Fibroblast of peridontal ligament (primary cell): ENCODE measurements at regions not wholly inside any gene's neighbourhood (a gene's known extent, or its start where the extent isn't known, plus 50 kb on each side); places are given as distances from the start of the nearest gene placed in this dataset.
A peak's percentile ranks its signal among the peaks of the same experiment; 100 is the strongest.
"Not testable (repeated sequence)": the region's sequence is repeated elsewhere in the genome, so short reads cannot be mapped to it uniquely, and the experiment has no call there.

Experiments
- DNase-seq: peaks from one replicate; pipeline ENCODE4 v3.0.0-alpha.2; 2010; ENCODE audit errors: extremely low read depth

DNA sequence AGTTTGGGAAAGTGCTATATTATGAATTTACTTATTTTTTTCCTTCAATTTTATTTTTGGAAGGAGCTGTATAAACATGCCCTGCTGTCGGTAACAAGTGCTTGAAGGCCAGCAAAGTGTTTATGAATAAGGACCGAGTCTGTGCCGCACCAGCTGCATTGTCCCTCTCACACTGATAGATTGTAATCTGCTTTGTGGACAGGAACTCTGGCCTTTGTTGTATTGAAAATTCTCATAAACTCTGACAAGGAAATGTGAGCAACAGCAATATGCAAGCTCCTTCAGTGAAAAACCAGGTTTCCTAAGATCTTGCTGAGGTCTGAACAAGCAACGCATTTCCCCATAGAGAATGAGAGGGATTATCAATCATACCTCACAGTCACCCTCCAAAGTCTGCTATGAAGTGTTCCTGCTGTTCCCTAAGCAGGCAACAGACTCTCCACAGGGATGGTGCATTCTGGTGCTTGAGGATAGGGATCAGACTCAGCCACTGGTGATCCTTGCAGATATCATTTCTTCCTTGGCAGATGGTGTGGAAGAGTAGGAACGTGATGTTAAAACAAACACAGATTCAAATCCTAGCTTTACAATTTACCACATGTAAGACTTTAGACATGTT lies 109.6 kb downstream of the KCNJ2 start:
- no peak for DNase-seq

DNA sequence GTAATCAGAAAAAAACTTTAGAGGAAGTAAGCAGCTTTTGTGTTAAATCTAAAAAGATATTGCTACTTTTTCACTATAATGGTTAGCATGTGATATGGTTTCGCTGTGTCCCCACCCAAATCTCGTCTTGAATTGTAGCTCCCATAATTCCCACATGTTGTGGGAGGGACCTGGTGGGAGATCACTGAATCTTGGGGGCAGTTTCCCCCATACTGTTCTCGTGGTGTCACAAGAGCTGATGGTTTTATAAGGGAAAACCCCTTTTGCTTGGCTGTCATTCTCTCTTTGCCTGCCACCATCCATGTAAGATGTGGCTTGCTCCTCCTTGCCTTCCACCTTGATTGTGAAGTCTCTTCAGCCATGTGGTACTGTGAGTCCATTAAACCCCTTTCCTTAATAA lies 117.1 kb downstream of the KCNJ2 start:
- no peak for DNase-seq

DNA sequence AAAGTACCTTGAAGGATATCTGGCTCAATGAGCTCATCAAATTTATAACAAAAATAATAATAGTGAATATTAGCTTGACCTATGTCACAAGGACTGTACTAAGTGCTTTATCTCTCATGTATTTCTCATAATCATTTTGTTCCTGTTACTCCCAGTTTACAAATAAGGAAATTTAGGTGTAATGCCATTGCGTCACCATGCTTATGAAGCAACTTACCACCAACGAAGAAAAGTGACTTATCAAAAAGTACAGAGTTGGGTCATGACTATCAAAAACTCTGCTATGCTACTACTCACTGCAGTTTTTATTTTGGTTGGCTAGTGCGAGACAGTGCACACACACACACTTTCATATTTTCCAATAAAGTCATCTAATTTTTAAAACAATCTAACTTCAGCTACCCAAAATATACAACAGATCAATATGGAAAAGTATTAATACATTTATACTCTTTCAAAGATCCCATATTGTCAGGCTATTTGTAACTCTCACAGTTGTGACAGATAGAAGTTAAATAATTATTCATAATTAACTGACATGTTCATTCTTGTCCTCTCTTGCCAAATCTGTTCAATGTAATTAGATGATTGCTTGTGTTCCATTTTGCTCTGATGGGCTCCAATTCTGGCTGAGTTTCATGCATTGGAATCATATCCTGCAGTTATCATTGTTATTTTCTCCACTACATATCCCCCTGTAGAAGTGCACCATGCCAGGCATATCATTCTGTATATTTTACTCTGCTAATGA lies 119.4 kb downstream of the KCNJ2 start:
- DNase-seq = no peak

DNA sequence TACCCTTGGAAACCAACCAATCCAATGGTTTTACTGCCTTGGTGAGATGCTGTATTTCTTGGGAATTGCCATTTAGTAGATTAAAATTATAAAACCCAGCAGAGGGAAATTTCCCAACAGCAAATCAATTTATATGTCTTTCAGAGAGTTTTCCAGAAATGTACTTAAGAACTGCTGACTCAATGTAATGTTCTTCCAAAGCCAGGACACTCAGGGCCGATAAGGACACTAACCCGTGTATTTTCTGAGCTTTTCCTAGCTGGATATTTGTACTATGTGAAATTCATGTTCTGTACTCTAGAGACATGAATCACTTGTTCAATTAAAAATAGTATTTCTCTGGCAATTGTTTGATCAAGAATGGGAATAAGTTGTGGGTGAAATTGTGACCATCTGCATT lies 121.4 kb downstream of the KCNJ2 start:
- DNase-seq = no peak

DNA sequence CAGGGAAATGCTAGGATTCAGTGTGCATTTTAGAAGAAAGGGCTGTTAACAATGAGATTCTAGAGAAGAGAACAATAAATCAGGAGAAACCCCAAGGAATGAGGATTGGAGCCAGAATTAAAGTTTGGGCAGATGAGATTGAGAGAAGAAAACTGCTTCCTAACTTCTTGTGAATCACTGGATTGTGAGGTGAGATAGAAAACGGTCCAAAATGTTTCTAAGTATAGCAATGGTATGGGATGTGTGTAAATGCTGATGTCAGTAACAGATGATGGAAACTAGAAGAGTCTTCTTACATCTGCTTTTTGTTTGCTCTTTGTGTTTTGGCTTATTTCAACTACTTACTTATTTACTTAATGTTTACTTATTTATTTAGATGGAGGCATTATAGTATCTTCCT lies 123.0 kb downstream of the KCNJ2 start:
- DNase-seq = no peak

DNA sequence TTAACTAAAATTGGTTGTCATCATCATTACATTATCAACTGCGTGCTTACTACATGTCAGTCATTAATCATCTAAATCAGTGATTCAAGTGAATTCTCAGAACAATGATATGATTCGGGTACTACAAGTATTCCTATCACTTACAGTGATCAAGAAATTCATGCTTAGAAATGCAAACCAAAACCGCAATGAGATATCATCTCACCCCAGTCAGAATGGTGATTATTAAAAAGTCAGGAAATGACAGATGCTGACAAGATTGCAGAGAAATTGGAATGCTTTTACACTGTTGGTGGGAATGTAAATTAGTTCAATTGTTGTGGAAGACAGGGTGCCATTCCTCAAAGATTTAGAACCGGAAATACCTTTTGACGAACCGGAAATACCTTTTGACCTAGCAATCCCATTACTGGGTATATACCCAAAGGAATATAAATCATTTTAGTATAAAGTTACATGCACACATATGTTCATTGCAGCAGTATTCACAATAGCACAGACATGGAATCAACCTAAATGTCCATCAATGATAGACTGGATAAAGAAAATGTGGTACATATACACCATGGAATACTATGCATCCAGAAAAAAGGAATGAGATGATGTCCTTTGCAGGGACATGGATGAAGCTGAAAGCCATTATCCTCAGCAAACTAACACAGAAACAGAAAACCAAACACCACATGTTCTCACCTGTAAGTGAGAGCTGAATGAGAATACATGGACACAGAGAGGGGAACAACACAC lies 124.4 kb downstream of the KCNJ2 start:
- not testable (repeated sequence) for DNase-seq

DNA sequence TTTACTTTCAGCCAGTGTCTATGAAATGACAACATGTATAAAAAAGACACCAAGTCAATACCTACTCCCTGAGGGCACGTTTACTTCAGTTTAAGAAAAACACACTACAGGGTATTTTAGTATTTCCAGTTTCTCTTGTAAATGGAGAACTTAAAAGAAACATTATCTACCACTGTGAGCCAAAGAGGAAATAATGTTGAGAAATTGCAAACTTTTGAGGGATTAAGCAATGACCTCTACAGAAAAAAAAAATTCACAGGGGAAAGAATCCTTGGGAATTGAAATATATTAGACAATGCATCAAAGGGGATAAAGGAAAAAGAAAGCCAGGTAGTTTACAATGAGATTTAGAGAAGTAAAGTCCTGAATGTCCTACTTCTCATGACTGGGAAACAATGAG lies 126.0 kb downstream of the KCNJ2 start:
- peak; percentile 16 for DNase-seq

DNA sequence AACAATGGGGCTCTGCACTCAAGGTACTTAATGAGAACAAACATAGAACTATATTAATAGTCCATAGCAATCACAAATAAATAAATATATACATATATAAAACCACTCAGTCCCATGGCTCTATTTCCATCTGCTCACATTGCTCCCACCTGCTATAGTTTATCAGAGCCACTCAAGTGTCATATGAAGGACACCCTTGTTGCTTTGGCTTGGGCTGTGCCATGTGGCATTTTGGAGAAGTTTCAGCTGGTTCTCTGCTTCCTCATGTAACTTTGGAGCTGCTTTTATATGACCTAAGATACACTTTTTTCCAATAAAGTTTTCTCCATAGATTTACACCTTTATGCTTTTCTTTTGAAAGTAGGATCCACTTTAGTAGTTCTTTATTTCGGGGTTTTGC lies 126.4 kb downstream of the KCNJ2 start:
- no peak for DNase-seq

DNA sequence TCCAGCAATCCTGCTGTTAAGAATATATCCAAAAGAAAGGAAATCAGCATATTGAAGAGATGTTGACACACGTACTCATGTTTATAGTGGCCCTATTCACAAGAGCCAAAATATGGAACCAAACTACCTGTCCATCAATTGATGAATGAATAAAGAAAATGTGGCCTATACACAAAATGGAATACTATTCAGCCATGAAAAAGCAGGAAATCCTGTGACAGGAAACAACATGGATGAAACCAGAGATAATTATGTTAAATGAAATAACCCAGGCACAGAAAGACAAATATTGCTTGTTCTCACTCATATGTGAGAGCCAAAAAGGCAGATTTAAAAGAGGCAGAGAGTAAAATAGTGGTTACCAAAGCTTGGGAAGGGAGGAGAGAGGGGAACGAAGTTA lies 127.1 kb downstream of the KCNJ2 start:
- no peak for DNase-seq

DNA sequence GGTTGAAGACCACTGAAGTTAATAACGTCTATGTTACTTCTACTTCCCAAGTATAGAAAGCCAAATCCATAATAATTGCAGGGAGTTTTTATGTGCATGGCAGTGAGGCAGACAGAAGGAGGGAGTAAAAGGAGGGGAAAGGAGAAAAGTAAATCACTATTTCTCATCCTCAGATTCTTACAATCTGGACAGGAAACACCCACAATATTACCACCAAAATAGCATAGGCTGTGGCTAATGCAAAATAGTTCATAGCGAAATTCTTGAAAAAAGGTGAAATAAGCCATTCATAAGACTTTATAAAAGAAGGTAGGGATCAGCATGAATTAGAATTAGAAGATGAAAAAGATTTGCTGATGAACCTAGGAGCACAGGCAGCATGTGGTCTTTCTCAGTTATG lies 128.1 kb downstream of the KCNJ2 start:
- DNase-seq = no peak

DNA sequence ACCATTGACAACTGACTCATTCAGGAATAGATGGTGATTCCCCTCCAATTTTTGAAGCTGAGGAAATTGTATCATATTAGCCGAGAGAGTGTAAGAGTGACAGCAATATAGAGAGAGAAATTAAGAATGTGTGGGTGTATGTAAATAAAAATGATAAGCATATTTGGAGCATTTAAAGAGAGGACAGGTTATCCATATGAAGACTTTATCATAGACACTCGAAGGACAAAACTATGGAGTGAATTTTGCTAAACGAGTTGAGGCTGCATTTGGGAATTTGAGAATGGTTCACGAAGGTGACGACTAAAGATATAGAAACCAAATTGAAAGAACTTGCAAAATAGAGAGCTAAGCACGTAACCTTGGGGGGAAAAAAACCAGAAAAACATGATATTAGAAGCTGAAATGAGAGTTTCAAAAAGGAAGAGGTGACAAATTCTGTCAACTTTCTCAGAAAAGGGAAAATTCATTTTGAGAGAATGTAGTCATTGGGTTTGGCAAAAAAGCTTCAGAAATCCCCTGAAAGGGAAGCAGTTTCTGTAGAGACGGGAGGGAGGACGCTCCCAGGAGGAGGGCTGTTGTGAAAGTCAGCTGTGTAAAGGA lies 129.7 kb downstream of the KCNJ2 start:
- no peak for DNase-seq

DNA sequence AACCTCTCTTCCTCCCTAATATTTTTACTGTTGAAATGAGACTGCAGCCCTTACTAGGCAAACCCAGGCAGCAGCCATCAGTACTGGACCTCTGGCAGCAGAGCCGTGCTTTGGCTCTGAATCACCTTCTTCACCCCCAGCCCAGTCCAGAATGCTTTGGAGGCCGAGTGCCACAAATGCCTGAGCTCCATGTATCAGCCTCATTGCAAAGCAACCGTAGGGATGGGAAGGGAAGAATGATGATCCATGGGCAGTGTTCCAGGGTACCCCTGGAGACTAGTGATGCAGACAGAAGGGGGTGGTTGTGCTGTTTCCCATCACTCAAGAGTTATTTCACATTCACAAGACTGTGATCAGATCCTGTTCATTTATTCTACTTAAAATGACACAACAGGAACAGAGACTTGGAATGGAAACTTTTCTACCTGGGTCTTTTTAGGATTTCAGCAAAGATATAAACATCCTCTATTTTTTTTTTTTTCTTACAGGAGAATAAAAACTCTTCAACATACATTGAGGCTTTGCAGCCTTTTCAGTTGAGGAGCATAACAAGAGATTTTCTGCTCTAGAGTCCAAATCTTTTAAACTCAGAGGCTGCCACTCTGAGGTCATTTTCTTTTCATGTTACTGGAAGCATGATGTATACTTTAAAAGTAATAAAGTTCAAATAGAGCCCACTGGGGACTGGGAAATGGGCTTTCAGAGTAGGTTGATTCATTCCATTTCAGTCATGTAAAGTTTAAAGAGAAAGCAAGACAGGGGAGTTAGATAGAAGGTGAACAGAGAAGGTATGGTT lies 138.3 kb downstream of the KCNJ2 start:
- DNase-seq = peak; percentile 12

DNA sequence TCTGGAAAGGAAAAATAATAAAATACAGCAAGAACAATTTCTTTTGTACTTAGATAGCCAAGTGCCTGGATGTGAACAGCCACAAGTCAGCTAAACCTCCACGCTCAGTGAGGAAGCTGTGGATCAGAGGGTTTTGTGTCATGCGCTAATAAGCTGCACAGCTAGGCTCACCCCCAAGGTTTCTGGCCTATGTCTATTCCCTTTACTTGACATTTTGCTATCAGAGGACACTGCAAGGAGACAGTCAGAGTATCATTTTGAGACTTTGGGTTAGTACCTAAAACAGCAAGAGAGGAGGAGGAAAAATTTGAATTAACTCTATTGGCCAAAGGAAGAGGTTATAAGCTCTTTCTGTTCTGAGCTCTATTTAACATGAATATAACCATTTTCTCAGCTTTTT lies 139.3 kb downstream of the KCNJ2 start:
- DNase-seq = no peak

DNA sequence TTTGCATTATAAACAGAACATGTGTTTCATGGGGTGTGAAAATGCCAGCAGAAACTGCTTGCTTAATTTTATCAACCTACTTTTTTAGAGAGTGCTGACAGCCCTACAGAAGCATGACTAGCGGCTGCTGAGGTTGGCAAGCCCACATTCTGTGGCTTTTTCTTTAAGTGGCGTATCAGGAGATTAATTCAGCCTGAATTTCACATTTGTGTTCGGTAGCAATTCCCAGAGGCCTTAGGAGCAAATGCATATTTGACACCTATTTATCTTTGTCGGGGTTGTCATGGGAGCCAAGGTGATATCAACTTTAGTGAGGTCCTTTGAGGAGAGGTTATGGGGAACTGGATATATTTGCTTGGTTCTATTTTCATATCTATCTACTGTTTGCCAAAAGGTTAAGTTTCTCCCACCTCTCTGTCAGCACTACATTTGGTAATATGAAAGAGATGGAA lies 140.9 kb downstream of the KCNJ2 start:
- no peak for DNase-seq

DNA sequence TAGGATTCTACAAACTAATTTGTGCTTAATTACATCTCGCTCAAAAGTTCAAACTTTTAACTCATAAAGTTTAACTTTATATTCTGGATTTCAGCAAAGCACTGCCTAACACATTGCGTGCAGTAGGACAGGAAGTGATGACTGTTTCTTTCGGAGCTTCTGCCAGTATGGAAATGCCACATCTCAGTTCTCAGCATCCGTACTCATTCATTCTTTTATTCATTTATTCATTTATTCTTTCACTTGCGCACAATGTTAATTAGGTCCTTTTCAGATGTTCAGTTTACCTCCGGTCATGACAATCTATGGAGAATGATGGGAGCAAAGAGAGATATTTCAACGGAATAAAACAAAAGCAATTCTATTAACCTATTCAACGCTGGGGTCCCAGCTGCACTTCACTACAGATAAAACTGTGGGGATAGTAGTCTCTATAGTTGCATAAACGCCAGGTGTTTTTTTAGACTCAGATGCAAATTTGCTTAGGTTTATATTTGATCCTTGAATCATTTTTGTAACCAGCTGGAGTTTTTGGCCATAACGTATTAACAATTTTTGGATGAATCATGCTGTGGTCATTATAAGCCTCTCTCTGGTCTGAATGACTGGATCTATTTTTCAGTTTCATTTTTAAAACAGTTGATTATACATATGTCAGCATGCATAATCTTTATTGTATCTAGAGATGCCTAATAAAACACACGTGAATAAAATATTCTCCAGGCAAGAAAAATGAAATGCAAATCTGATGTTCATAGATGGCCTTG lies 143.9 kb downstream of the KCNJ2 start:
- DNase-seq = peak; percentile 63

DNA sequence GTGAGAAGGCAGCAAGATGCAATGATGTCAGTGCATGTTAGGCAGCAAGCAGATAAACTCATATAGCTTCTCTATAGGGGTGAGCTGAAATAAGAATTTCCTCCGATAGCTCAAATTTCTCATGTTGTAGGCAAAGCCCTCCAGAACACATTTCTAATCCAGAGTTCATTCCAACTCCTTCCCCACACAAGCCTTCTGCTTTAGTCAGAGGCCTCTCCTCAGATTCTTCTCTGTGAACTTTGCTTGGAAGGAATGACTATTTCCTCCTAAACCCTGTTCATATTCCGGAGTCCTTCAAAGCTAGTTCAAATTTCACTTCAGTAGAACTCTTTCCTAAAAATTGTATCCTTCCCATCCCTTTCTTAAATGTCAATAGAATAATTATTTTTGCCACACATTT lies 144.8 kb downstream of the KCNJ2 start:
- DNase-seq = peak; percentile 47

DNA sequence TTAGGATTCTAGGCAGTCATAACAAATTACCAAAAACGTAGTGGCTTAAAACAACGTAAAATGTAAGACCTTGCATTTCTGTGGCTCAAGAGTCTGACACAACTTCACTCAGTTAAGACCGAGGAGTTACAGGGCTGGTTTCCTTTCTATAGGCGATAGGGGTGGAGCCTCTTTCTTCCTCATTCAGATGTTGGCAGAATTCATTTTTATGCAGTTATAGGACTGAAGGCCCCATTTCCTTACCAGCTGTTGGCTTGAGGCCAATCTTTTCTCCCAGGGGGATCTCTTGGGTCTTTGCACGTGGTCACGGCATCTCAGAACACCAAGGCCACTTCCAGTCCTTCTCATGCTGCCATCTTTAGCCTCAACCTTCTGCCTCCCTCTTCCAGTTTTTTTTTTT lies 145.2 kb downstream of the KCNJ2 start:
- DNase-seq = no peak

DNA sequence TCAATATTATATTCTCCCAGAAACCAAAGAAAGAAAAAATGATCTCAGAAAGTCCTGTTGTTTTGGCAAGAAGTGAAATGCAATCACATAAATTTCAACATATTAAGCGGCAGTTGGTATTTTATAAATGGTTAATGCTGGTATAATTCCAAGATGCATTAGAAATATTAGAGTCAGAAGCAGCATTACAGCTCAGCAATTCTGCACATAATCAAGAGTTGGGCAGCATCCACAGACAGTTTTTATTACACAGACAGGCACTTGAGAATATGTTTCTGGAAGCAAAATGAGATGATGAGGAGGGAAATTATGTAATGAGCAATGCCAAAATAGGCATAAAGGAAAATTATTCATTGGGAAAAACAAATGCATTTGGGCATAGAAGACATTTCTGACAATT lies 148.1 kb downstream of the KCNJ2 start:
- no peak for DNase-seq

DNA sequence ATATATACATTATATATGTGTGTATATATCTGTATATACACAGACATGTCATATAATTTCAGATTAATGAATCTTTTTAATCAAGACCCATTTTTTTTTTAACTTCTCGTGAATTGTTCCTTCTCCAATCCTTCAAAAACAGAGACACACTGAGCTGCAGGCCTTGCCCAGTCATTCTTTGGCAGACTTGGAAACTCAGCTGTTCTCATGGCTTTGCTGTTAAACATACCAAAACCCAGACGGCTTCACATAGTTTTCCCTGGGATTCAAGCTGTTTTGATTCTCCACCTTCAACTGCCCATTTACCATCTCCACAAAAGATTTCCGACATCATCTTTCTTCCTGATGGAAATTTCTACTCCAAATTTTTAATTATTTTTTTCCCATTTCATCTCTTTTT lies 148.7 kb downstream of the KCNJ2 start:
- DNase-seq = peak; percentile 10

DNA sequence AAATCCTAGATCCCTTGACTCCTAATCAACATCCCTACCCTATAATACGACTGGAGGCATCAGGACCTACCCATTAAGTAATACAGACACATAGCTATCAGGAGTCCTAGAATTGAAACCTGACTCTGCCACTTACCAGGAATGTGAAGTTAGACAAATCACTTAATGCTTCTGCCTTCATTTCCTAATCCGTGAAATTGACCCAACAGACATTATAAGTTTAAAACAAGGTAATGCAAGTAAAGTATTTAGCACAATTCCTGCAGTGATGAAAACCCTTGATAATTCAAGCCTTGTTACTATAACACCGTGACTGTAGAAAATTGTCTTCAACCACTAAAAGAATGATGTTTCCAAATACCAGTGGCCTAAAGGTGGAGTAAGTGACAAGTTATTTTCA lies 150.2 kb downstream of the KCNJ2 start:
- DNase-seq = no peak
